Upper lobe of left lung (tissue), 4 donors: ENCODE measurements at regions not wholly inside any gene's neighbourhood (a gene's known extent, or its start where the extent isn't known, plus 50 kb on each side); places are given as distances from the start of the nearest gene placed in this dataset.

Source experiments
- CTCF ChIP-seq, 6 experiments: fragments of 450-650 bp in 4 of 6; fragments of 200-600 bp in 2 of 6; sonication (generic) in 2 of 6; IDR thresholded peaks; one replicate each; pipeline ENCODE4 v1.5.1; 2016 to 2019; ENCODE audit warnings: antibody characterized with exemption in 6 of 6
- EP300 ChIP-seq, 4 donors: sonication (generic); formaldehyde crosslinking; IDR thresholded peaks; one replicate each; pipeline ENCODE4 v1.5.1; 2017; ENCODE audit warnings: antibody characterized with exemption in 4 of 4, control low read depth in 2 of 4
- POLR2A ChIP-seq, 4 donors: fragments of 450-650 bp; IDR thresholded peaks; one replicate each; pipeline ENCODE4 v1.5.1; 2016 to 2017; ENCODE audit warnings: antibody characterized with exemption in 4 of 4, mild to moderate bottlenecking in 2 of 4
- POLR2AphosphoS5 ChIP-seq, 2 donors: sonication (generic); formaldehyde crosslinking; IDR thresholded peaks; one replicate each; pipeline ENCODE4 v1.5.1; 2017; ENCODE audit warnings: antibody characterized with exemption in 2 of 2

GRCh38 chr16:79928142-79928873 is 327.8 kb upstream of the MAF start:
- TF ChIP-seq CTCF (IDR thresholded peaks at IDR 0.05) (no peak), POLR2AphosphoS5 (IDR thresholded peaks at IDR 0.05) (no peak), POLR2A (IDR thresholded peaks at IDR 0.05) (no peak), EP300 (IDR thresholded peaks at IDR 0.05) (no peak)
